ENCODE measurements at regions not wholly inside any gene's neighbourhood (a gene's known extent, or its start where the extent isn't known, plus 50 kb on each side); places are given as distances from the start of the nearest gene placed in this dataset.
A peak's percentile ranks its signal among the peaks of the same experiment; 100 is the strongest.

GRCh38 chr9:121574774-121575519 is 75.3 kb upstream of the GGTA1 start:
- DNase-seq, result no peak
- H3K56ac ChIP-seq (ENCODE audit: low read length), result no peak overlapping the region
- H2AK5ac ChIP-seq (ENCODE audit: low read length), result no peak overlapping the region
- no peak overlapping the region for H4K8ac ChIP-seq (ENCODE audit: low read depth, low read length)
- H3K23ac ChIP-seq (ENCODE audit: low read length), result no peak overlapping the region
- H4K5ac ChIP-seq (ENCODE audit: low read length), result no peak overlapping the region
- H3K4ac ChIP-seq (ENCODE audit: low read depth, low read length), result no peak overlapping the region
- no CpG with 5 or more reads among the region's 18 CpGs for WGBS (ENCODE audit: extremely low coverage, insufficient coverage, low lambda C conversion rate)
- no peak overlapping the region for H3K4me2 ChIP-seq (ENCODE audit: low read length)
- H3K27me3 ChIP-seq (ENCODE audit: insufficient read depth, low read length, poor library complexity), result no peaks in the 10 kb centered on the region
- H2BK5ac ChIP-seq (ENCODE audit: low read length), result no peak overlapping the region
- H3K79me2 ChIP-seq (ENCODE audit: control insufficient read depth, insufficient read depth, low read length), result no peaks in the 10 kb centered on the region
- no peak overlapping the region for H2BK15ac ChIP-seq (replicated peaks; ENCODE audit: low read depth)
- H3K4me3 ChIP-seq (ENCODE audit: low read length), result no peak overlapping the region
- no peak overlapping the region for H3K9ac ChIP-seq (ENCODE audit: low read length)
- H3K36me3 ChIP-seq (ENCODE audit: control insufficient read depth, insufficient read depth, low read length), result no peaks in the 10 kb centered on the region
- no peak overlapping the region for H3K18ac ChIP-seq (ENCODE audit: low read length)
- no peak overlapping the region for H2BK120ac ChIP-seq (ENCODE audit: low read depth, low read length)
- no peaks in the 10 kb centered on the region for H3K4me1 ChIP-seq (ENCODE audit: control insufficient read depth, low read depth, low read length)
- no peaks in the 10 kb centered on the region for H3K79me1 ChIP-seq (ENCODE audit: low read length)
- H3K27ac ChIP-seq (ENCODE audit: low read depth, low read length), result no peak overlapping the region

GRCh38 chr9:121576281-121577075 is 75.0 kb upstream of the DAB2IP start:
- Histone ChIP-seq H4K8ac (ENCODE audit: low read depth, low read length) (no peak overlapping the region), H2BK120ac (ENCODE audit: low read depth, low read length) (no peak overlapping the region), H3K23ac (ENCODE audit: low read length) (no peak overlapping the region), H3K9ac (ENCODE audit: low read length) (no peak overlapping the region), H3K79me2 (ENCODE audit: control insufficient read depth, insufficient read depth, low read length) (no peaks in the 10 kb centered on the region), H3K56ac (ENCODE audit: low read length) (peak overlapping the region; percentile 35), H3K4ac (ENCODE audit: low read depth, low read length) (no peak overlapping the region), H3K4me1 (ENCODE audit: control insufficient read depth, low read depth, low read length) (no peaks in the 10 kb centered on the region), H3K4me2 (ENCODE audit: low read length) (no peak overlapping the region), H3K27ac (ENCODE audit: low read depth, low read length) (no peak overlapping the region), H3K4me3 (ENCODE audit: low read length) (no peak overlapping the region), H3K79me1 (ENCODE audit: low read length) (no peaks in the 10 kb centered on the region), H2BK5ac (ENCODE audit: low read length) (no peak overlapping the region), H3K36me3 (ENCODE audit: control insufficient read depth, insufficient read depth, low read length) (no peaks in the 10 kb centered on the region), H4K5ac (ENCODE audit: low read length) (no peak overlapping the region), H2AK5ac (ENCODE audit: low read length) (no peak overlapping the region), H3K27me3 (ENCODE audit: insufficient read depth, low read length, poor library complexity) (no peaks in the 10 kb centered on the region), H2BK15ac (replicated peaks; ENCODE audit: low read depth) (no peak overlapping the region), H3K18ac (ENCODE audit: low read length) (no peak overlapping the region)
- no CpG with 5 or more reads among the region's 7 CpGs for WGBS (ENCODE audit: extremely low coverage, insufficient coverage, low lambda C conversion rate)
- peak; percentile 57 for DNase-seq

- Histone ChIP-seq H3K27ac (ENCODE audit: low read depth, low read length) (no peak overlapping the region), H4K5ac (ENCODE audit: low read length) (no peak overlapping the region), H3K56ac (ENCODE audit: low read length) (peak overlapping the region; percentile 35), H3K36me3 (ENCODE audit: control insufficient read depth, insufficient read depth, low read length) (no peaks in the 10 kb centered on the region), H2AK5ac (ENCODE audit: low read length) (no peak overlapping the region), H4K8ac (ENCODE audit: low read depth, low read length) (no peak overlapping the region), H3K27me3 (ENCODE audit: insufficient read depth, low read length, poor library complexity) (no peaks in the 10 kb centered on the region), H3K23ac (ENCODE audit: low read length) (no peak overlapping the region), H3K4me2 (ENCODE audit: low read length) (no peak overlapping the region), H3K9ac (ENCODE audit: low read length) (no peak overlapping the region), H3K4ac (ENCODE audit: low read depth, low read length) (no peak overlapping the region), H3K18ac (ENCODE audit: low read length) (no peak overlapping the region), H3K79me2 (ENCODE audit: control insufficient read depth, insufficient read depth, low read length) (no peaks in the 10 kb centered on the region), H3K4me3 (ENCODE audit: low read length) (no peak overlapping the region), H2BK120ac (ENCODE audit: low read depth, low read length) (no peak overlapping the region), H2BK15ac (replicated peaks; ENCODE audit: low read depth) (no peak overlapping the region), H3K4me1 (ENCODE audit: control insufficient read depth, low read depth, low read length) (no peaks in the 10 kb centered on the region), H2BK5ac (ENCODE audit: low read length) (no peak overlapping the region), H3K79me1 (ENCODE audit: low read length) (no peaks in the 10 kb centered on the region)
- DNase-seq, result no peak
- WGBS (ENCODE audit: extremely low coverage, insufficient coverage, low lambda C conversion rate), result no CpG with 5 or more reads among the region's 17 CpGs
Measured at GRCh38 chr9:121577166-121577565, 74.3 kb upstream of the DAB2IP start.

GRCh38 chr9:121577572-121577971 is 73.9 kb upstream of the DAB2IP start:
- Histone ChIP-seq H3K18ac (ENCODE audit: low read length) (no peak overlapping the region), H3K9ac (ENCODE audit: low read length) (no peak overlapping the region), H3K4ac (ENCODE audit: low read depth, low read length) (no peak overlapping the region), H3K23ac (ENCODE audit: low read length) (no peak overlapping the region), H2BK120ac (ENCODE audit: low read depth, low read length) (no peak overlapping the region), H3K4me3 (ENCODE audit: low read length) (no peak overlapping the region), H3K27ac (ENCODE audit: low read depth, low read length) (no peak overlapping the region), H3K27me3 (ENCODE audit: insufficient read depth, low read length, poor library complexity) (no peaks in the 10 kb centered on the region), H3K4me1 (ENCODE audit: control insufficient read depth, low read depth, low read length) (no peaks in the 10 kb centered on the region), H2AK5ac (ENCODE audit: low read length) (no peak overlapping the region), H2BK15ac (replicated peaks; ENCODE audit: low read depth) (no peak overlapping the region), H3K79me1 (ENCODE audit: low read length) (no peaks in the 10 kb centered on the region), H4K8ac (ENCODE audit: low read depth, low read length) (no peak overlapping the region), H4K5ac (ENCODE audit: low read length) (no peak overlapping the region), H3K79me2 (ENCODE audit: control insufficient read depth, insufficient read depth, low read length) (no peaks in the 10 kb centered on the region), H2BK5ac (ENCODE audit: low read length) (no peak overlapping the region), H3K36me3 (ENCODE audit: control insufficient read depth, insufficient read depth, low read length) (no peaks in the 10 kb centered on the region), H3K4me2 (ENCODE audit: low read length) (no peak overlapping the region), H3K56ac (ENCODE audit: low read length) (no peak overlapping the region)
- no peak for DNase-seq
- WGBS (ENCODE audit: extremely low coverage, insufficient coverage, low lambda C conversion rate), result no CpG with 5 or more reads among the region's 7 CpGs

GRCh38 chr9:121581786-121582600 is 69.4 kb upstream of the DAB2IP start:
- Histone ChIP-seq H2BK120ac (ENCODE audit: low read depth, low read length) (no peak overlapping the region), H3K4me2 (ENCODE audit: low read length) (no peak overlapping the region), H3K27ac (ENCODE audit: low read depth, low read length) (no peak overlapping the region), H3K23ac (ENCODE audit: low read length) (no peak overlapping the region), H2BK5ac (ENCODE audit: low read length) (no peak overlapping the region), H3K79me2 (ENCODE audit: control insufficient read depth, insufficient read depth, low read length) (no peaks in the 10 kb centered on the region), H3K4me1 (ENCODE audit: control insufficient read depth, low read depth, low read length) (no peaks in the 10 kb centered on the region), H2BK15ac (replicated peaks; ENCODE audit: low read depth) (no peak overlapping the region), H3K79me1 (ENCODE audit: low read length) (no peaks in the 10 kb centered on the region), H3K9ac (ENCODE audit: low read length) (no peak overlapping the region), H3K36me3 (ENCODE audit: control insufficient read depth, insufficient read depth, low read length) (no peaks in the 10 kb centered on the region), H4K8ac (ENCODE audit: low read depth, low read length) (no peak overlapping the region), H3K4ac (ENCODE audit: low read depth, low read length) (no peak overlapping the region), H3K56ac (ENCODE audit: low read length) (no peak overlapping the region), H3K4me3 (ENCODE audit: low read length) (no peak overlapping the region), H2AK5ac (ENCODE audit: low read length) (no peak overlapping the region), H3K27me3 (ENCODE audit: insufficient read depth, low read length, poor library complexity) (no peaks in the 10 kb centered on the region), H4K5ac (ENCODE audit: low read length) (no peak overlapping the region), H3K18ac (ENCODE audit: low read length) (no peak overlapping the region)
- no CpG with 5 or more reads among the region's 19 CpGs for WGBS (ENCODE audit: extremely low coverage, insufficient coverage, low lambda C conversion rate)
- no peak for DNase-seq
